HCT116 (cell line): ENCODE measurements at regions not wholly inside any gene's neighbourhood (a gene's known extent, or its start where the extent isn't known, plus 50 kb on each side); places are given as distances from the start of the nearest gene placed in this dataset.
A peak's percentile ranks its signal among the peaks of the same experiment; 100 is the strongest.

Experiments used
- ATAC-seq: fragments of 200-7000 bp; cut with Tn5 transposase; 2 replicates; pipeline ENCODE4 v1.9.1; 2020; ENCODE audit warnings: mild to moderate bottlenecking, moderate library complexity
- BruUV-seq: library from RNA; stranded (reverse); fragments of 400-500 nt; replicated peaks from 2 replicates; lab custom pipeline; 2021; lab: Mats Ljungman, UMichigan
- CTCF ChIA-PET: fragments of 300-600 bp; sonication (Branson Sonifier 250); formaldehyde crosslinking; loops from one replicate; lab custom pipeline; 2021; ENCODE audit warnings: antibody characterized with exemption; lab: Charles Lee
- POLR2A ChIA-PET: fragments of 300-600, 350-600 bp; sonication (Branson Sonifier 250); formaldehyde crosslinking; loops from one replicate; lab custom pipeline; 2021; ENCODE audit warnings: antibody characterized with exemption; lab: Charles Lee
- RAD21 ChIA-PET, 2 experiments: fragments of 300-600 bp; sonication (Branson Sonifier 250); formaldehyde crosslinking; loops; one replicate each; lab custom pipeline; 2023; ENCODE audit warnings: low total read pairs in 2 of 2; ENCODE audit not compliant: uncharacterized antibody in 2 of 2, unreplicated experiment in 2 of 2, low non-redundant PET in 1 of 2; lab: Charles Lee
- DNase-seq: peaks from one replicate; pipeline ENCODE4 v3.0.0-alpha.2; 2010; ENCODE audit warnings: low read depth, low spot score
- H2AFZ ChIP-seq: fragments of 200-600 bp; shearing (Covaris generic), sonication (generic); 2 replicates; pipeline ENCODE4 v1.6.1; 2017; ENCODE audit warnings: low read depth, mixed run types, mixed read lengths, antibody characterized with exemption, low read length; ENCODE audit not compliant: poor library complexity, severe bottlenecking
- H3K27ac ChIP-seq: 2 replicates; pipeline ENCODE4 v1.5.1; 2012; ENCODE audit warnings: low read depth, low read length
- H3K27me3 ChIP-seq: fragments of 200-600 bp; sonication (generic); 2 replicates; pipeline ENCODE4 v1.6.1; 2016; ENCODE audit warnings: mixed run types, low read length, mixed read lengths; ENCODE audit not compliant: insufficient read depth
- H3K36me3 ChIP-seq, 2 experiments: fragments of 200-500 bp in 1 of 2; fragments of 200-600 bp in 1 of 2; sonication (Bioruptor generic) in 1 of 2; sonication (generic) in 1 of 2; 2 replicates each; pipeline versions ENCODE4 v1.5.1 to v1.6.1; 2014 to 2016; ENCODE audit warnings: low read length in 2 of 2, inconsistent platforms in 1 of 2, mixed read lengths in 1 of 2, mixed run types in 1 of 2; ENCODE audit not compliant: insufficient read depth in 2 of 2, control insufficient read depth in 1 of 2
- H3K4me1 ChIP-seq, 2 experiments: fragments of 200-600 bp in 1 of 2; sonication (generic) in 1 of 2; 2 replicates each; pipeline versions ENCODE4 v1.5.1 to v1.6.1; 2012 to 2017; ENCODE audit warnings: low read length in 2 of 2, inconsistent platforms in 1 of 2, mild to moderate bottlenecking in 1 of 2, mixed read lengths in 1 of 2, mixed run types in 1 of 2, moderate library complexity in 1 of 2; ENCODE audit not compliant: insufficient read depth in 2 of 2, control insufficient read depth in 1 of 2
- H3K4me2 ChIP-seq: fragments of 200-600 bp; sonication (generic); 2 replicates; pipeline ENCODE4 v1.6.1; 2017; ENCODE audit warnings: mixed run types, low read length, mixed read lengths
- H3K4me3 ChIP-seq, 2 experiments: fragments of 200-600 bp in 1 of 2; sonication (generic) in 1 of 2; replicated peaks in 1 of 2; 2 replicates each; pipeline ENCODE4 v1.5.1; 2011 to 2016; ENCODE audit warnings: low read length in 2 of 2, control low read depth in 1 of 2, low read depth in 1 of 2, mild to moderate bottlenecking in 1 of 2, mixed read lengths in 1 of 2, mixed run types in 1 of 2
- H3K79me2 ChIP-seq: fragments of 200-600 bp; sonication (generic); 2 replicates; pipeline ENCODE4 v1.6.1; 2017; ENCODE audit warnings: mild to moderate bottlenecking, mixed run types, low read length, moderate library complexity, mixed read lengths; ENCODE audit not compliant: insufficient read depth
- H3K9ac ChIP-seq: fragments of 200-600 bp; sonication (generic); 2 replicates; pipeline ENCODE4 v1.6.1; 2016; ENCODE audit warnings: low read length, mixed read lengths
- H3K9me2 ChIP-seq: fragments of 200-600 bp; sonication (generic), shearing (Covaris generic); 2 replicates; pipeline ENCODE4 v1.6.1; 2017; ENCODE audit warnings: mixed run types, mild to moderate bottlenecking, moderate library complexity; ENCODE audit not compliant: insufficient read depth
- H3K9me3 ChIP-seq, 2 experiments: fragments of 200-500 bp in 1 of 2; fragments of 200-600 bp in 1 of 2; sonication (Bioruptor generic) in 1 of 2; sonication (generic) in 1 of 2; 2 replicates each; pipeline ENCODE4 v1.6.1; 2014 to 2017; ENCODE audit warnings: low read length in 2 of 2, mixed read lengths in 2 of 2, inconsistent platforms in 1 of 2, low read depth in 1 of 2, mild to moderate bottlenecking in 1 of 2, mixed run types in 1 of 2, moderate library complexity in 1 of 2; ENCODE audit not compliant: control insufficient read depth in 1 of 2, insufficient read depth in 1 of 2
- H4K20me1 ChIP-seq: fragments of 200-600 bp; sonication (generic), shearing (Covaris generic); 2 replicates; pipeline ENCODE4 v1.6.1; 2017; ENCODE audit warnings: mixed run types, mild to moderate bottlenecking, moderate library complexity; ENCODE audit not compliant: insufficient read depth
- CBX3 ChIP-seq: IDR thresholded peaks from 2 replicates; pipeline ENCODE4 v1.6.1; 2012; ENCODE audit warnings: low read depth
- CTCF ChIP-seq, 3 experiments: fragments of 200-600 bp in 1 of 3; sonication (generic) in 1 of 3; IDR thresholded peaks in 2 of 3; conservative IDR thresholded peaks in 1 of 3; 2 replicates each; pipeline ENCODE4 v1.5.1; 2012 to 2017; ENCODE audit warnings: low read depth in 2 of 3, low read length in 2 of 3, antibody characterized with exemption in 1 of 3, borderline replicate concordance in 1 of 3, control low read depth in 1 of 3, mild to moderate bottlenecking in 1 of 3, mixed read lengths in 1 of 3, mixed run types in 1 of 3, moderate library complexity in 1 of 3; ENCODE audit not compliant: insufficient read depth in 1 of 3
- EZH2 ChIP-seq: fragments of 200-600 bp; sonication (generic); IDR thresholded peaks from 2 replicates; pipeline ENCODE4 v1.6.1; 2017; ENCODE audit warnings: antibody characterized with exemption, mixed run types
- EZH2phosphoT487 ChIP-seq: fragments of 200-600 bp; IDR thresholded peaks from 2 replicates; pipeline ENCODE4 v1.6.1; 2018; ENCODE audit warnings: antibody characterized with exemption, borderline replicate concordance
- MAX ChIP-seq: IDR thresholded peaks from 2 replicates; pipeline ENCODE4 v1.6.1; 2012
- RAD21 ChIP-seq: IDR thresholded peaks from 2 replicates; pipeline ENCODE4 v1.6.1; 2012; ENCODE audit warnings: low read depth, mild to moderate bottlenecking
- ZBTB33 ChIP-seq: IDR thresholded peaks from 2 replicates; pipeline ENCODE4 v1.6.1; 2011; ENCODE audit warnings: mild to moderate bottlenecking, low read length, moderate library complexity; ENCODE audit not compliant: insufficient replicate concordance; ENCODE audit errors: extremely low read depth
- ZFX ChIP-seq: fragments of 450-650 bp; IDR thresholded peaks from 2 replicates; pipeline ENCODE4 v1.6.1; 2017
- ZNF274 ChIP-seq: fragments of 200-500 bp; sonication (Bioruptor generic); IDR thresholded peaks from 2 replicates; pipeline ENCODE4 v1.6.1; 2014; ENCODE audit warnings: mild to moderate bottlenecking, low read depth, low read length, inconsistent platforms
- intact Hi-C: fragments of 100-400 bp; cut with micrococcal nuclease; formaldehyde crosslinking; loops from 2 replicates; pipeline ENCODE4 v1.10.0; 2022

GRCh38 chr20:24783631-24784492 lies 165.2 kb upstream of the CST7 start:
- CTCF ChIA-PET = interaction anchor here (1.7 kb wide), 1 partner anchor 134 kb away, joined by 9 read pairs; no protein-coding TSS in a partner anchor
- peaks cover 21% of the 10 kb centered on the region; the same call in 1 of the 2 replicates for H3K27me3 ChIP-seq
- ATAC-seq (peak; percentile 59; the same call in 1 of the 2 replicates), DNase-seq (no peak)
- H3K27ac ChIP-seq = no peak overlapping the region
- H3K9me3 ChIP-seq = no peaks in the 10 kb centered on the region
- H3K9ac ChIP-seq = no peak overlapping the region
- RAD21 ChIA-PET = interaction anchor here in 1 of 2 experiments (1.1 kb wide), 1 partner anchor 134 kb away, joined by 5 read pairs; no protein-coding TSS in a partner anchor
- no peak overlapping the region for H3K4me3 ChIP-seq
- intact Hi-C loops = loop anchor here (1.0 to 5.0 kb wide), 3 partner anchors 134 to 1117 kb away; no protein-coding TSS in a partner anchor
- no peak overlapping the region for H2AFZ ChIP-seq
- no TSS peak for BruUV-seq
- H3K4me1 ChIP-seq = no peaks in the 10 kb centered on the region
- no peaks in the 10 kb centered on the region for H4K20me1 ChIP-seq
- no peaks in the 10 kb centered on the region for H3K79me2 ChIP-seq
- no peaks in the 10 kb centered on the region for H3K9me2 ChIP-seq
- H3K4me2 ChIP-seq = no peak overlapping the region
- no peak for TF ChIP-seq EZH2phosphoT487
- 0 out of 6 replicates have a peak, but pooled peaks have one; percentile 11 to 21 (median 17) for TF ChIP-seq CTCF (IDR thresholded peaks at IDR 0.05 in 2 of 3, conservative IDR thresholded peaks at IDR 0.05 in 1 of 3; ENCODE audit: borderline replicate concordance in 1 of 3, insufficient read depth in 1 of 3, low read depth in 2 of 3, low read length in 2 of 3)
- peak; percentile 38; the same call in 1 of the 2 replicates for TF ChIP-seq RAD21
- POLR2A ChIA-PET = no interaction called here
- no peaks in the 10 kb centered on the region for H3K36me3 ChIP-seq

GRCh38 chr20:24784607-24785006 lies 164.5 kb upstream of the CST7 start:
- H3K9me3 ChIP-seq = no peaks in the 10 kb centered on the region
- H2AFZ ChIP-seq = no peak overlapping the region
- no peak overlapping the region for H3K27ac ChIP-seq
- no peaks in the 10 kb centered on the region for H3K79me2 ChIP-seq
- RAD21 ChIA-PET = interaction anchor here in 1 of 2 experiments (1.1 kb wide), 1 partner anchor 134 kb away, joined by 5 read pairs; no protein-coding TSS in a partner anchor
- H3K36me3 ChIP-seq = no peaks in the 10 kb centered on the region
- TF ChIP-seq EZH2 (no peak), ZBTB33 (no peak), ZNF274 (no peak), CBX3 (no peak), ZFX (no peak), MAX (no peak)
- CTCF ChIA-PET = interaction anchor here (1.7 kb wide), 1 partner anchor 133 kb away, joined by 9 read pairs; no protein-coding TSS in a partner anchor
- intact Hi-C loops = loop anchor here (1.0 to 5.0 kb wide), 3 partner anchors 134 to 1117 kb away; no protein-coding TSS in a partner anchor
- H3K4me1 ChIP-seq = no peaks in the 10 kb centered on the region
- DNase-seq (no peak), ATAC-seq (no peak)
- H3K9me2 ChIP-seq = no peaks in the 10 kb centered on the region
- H3K4me2 ChIP-seq = no peak overlapping the region
- BruUV-seq = no TSS peak
- H3K4me3 ChIP-seq = no peak overlapping the region
- no peaks in the 10 kb centered on the region for H4K20me1 ChIP-seq
- H3K27me3 ChIP-seq = peaks cover 22% of the 10 kb centered on the region; the same call in 1 of the 2 replicates
- H3K9ac ChIP-seq = no peak overlapping the region
- POLR2A ChIA-PET = no interaction called here
